GM19467 (cell line): ENCODE measurements at regions not wholly inside any gene's neighbourhood (a gene's known extent, or its start where the extent isn't known, plus 50 kb on each side); places are given as distances from the start of the nearest gene placed in this dataset.

ENCODE experiments used
- ATAC-seq: cut with Tn5 transposase; IDR thresholded peaks from one replicate; pipeline ENCODE4 v1.9.1; 2021; ENCODE audit warnings: mild to moderate bottlenecking, moderate library complexity; ENCODE audit not compliant: unreplicated experiment

DNA sequence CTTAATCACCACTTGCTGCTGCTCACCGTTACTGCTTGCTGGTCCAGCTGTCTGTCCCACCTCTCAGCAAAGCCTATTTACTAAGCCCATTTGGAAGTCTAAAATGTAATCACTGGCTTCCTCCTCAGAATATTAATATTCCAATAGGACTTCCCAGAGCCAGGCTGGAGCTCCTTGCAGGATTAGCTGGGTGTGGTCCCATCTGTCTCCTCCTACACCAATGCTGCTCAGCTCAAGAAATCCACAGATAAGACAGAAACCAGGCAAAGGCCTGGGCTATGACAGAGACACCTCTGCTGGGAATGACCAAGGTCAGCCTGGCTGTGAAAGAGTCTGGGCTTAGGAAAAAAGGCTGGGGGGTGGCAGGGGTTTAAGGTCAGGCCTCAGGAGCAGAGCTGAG lies 317.8 kb downstream of the BUD13 start:
- no peak for ATAC-seq

DNA sequence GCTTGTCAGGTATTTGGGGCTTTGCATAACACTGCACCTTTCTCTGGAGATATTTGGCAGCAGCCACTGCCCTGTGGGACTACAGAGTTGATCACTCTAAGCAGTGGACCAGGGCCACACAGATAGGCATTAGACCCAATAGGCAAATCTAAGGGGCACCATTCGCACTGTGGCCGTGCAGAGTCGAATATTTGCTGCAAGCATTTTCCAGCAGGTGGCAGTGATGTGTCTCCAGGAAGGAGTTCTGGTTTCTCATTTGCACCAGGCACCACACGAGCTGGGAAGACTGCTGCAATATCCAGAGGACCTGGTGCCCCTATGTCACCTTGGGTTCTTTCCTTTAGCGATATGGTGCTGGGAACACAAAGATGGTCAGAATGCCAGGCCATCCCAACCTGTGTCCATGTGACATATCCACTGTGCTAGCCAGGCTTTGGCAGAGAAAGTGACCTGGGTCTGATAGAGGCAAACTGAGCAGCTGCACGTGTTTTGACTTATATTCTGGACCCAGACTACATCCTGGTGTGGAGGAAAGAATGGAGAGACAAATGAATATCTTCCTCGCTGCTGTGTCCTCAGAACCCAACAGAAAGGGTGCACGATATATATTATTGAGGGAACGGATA lies 318.7 kb downstream of the BUD13 start:
- no peak for ATAC-seq

DNA sequence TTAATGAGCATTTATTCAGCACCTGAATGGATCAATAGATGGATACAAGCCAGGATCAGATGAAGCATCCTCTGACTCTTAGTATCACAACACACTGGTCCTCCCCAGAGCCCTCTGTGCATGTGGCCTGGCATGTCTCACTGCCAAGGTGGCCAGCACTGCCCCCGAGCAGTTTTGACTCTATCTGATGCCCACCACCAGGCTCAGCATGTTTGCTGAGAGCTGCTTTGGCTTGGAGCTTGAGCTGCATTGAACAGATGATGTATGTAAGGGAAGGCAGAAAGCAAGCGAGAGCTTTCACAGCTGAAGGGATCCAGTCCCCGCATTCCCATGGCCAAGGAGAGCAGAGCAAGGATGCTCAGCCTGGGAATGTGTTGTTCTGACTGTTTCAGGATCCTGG lies 320.3 kb downstream of the BUD13 start:
- ATAC-seq = no peak

DNA sequence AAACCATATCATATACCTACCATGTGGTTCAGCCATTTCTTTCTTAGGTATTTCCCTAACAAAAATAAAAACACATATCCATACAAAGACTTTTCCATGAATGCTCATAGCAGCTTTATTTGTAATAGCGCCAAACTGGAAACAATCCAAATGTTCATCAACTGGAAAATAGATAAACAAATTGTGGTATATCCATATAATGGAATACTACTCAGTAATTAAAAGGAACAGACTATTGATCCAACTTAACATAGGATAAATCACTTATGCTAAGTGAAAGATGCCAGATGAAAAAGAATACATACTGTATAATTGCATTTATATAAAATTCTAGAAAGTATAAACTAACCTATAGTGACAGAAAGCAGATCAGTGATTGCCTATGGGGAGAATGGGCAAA lies 323.3 kb downstream of the BUD13 start:
- no peak for ATAC-seq

DNA sequence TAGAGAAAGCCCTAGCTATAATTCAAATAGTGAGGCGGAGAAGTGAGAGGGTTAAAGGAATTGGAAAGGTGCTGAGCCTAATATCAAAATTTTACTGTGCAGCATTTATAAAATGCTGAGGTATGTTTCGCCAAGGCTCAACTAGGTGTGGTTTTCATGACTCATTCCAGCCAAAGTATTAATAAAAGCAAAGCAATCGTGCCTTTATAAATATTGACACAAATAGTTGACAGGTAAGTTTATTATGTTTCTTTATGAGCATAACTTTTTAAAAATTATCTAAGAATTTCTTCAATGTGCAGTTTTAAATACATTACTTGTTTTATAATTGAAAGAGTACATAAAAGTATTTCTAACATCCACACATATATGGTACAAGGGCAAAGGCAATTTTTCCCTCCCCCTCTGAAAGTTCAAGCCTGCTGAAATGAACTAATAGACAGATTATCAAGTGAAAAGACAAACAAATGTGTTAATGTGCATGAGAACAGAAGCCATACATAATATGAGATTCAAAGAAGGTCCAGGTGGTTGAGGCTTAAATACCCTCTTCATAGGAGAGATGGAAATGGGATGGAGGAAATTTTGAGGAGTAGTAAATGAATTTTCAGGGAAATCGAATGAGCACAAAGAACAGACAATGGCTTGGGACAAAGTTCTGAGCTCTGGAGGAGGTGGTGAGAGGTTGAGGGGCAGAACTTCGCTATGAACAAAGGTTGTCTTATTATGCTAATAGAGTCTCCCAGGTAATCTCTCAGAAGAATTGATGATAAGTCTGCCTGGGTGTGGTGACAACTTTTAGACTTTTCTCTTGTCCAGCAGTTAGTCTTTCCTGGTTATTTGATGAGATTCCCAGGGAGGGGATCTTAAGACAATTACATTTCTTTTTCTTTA lies 326.5 kb downstream of the BUD13 start:
- no peak for ATAC-seq

DNA sequence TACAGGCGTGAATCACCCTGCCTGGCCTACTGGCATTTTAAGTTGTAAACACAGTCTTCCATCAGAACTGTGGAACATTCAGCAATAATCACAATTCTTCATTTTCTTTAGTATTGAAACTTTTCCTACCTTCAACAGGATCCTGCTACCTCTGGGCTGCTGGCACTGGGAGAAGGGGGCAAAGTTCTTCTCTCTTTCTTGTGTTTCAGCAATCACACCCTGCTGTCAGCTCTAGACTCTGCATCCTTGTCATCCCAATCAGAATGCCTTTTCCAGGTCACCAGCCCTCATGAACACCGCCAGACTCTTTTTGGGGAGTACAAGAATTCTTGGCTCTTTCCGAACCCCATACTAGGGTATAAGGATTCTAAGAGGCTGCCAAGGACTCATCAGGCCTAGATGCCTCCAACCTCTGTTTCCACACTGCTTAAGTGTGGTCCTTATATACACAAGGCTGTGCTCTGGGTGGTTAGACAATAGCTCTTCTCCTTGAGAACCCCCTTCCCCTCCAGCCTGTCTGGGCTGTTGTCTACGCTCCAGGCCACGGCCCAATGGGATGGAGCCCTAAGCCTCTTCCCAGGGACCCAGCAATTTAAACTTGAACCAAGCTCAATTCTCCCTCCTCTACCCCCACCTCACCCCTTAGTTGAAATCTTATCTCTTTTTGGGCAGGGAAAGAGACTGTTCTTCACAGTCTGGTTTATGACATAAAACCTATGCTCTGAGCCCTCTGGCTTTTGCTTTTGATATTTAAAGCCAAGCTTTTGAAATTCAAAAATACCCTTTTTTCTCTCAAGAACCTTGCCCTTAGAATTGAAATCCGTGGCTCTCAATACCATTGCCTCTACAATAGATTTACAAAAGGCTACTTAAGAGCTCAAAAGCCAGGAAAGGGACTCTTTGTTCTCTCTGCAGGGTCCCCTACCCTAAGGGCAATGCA lies 327.4 kb downstream of the BUD13 start:
- ATAC-seq = no peak

DNA sequence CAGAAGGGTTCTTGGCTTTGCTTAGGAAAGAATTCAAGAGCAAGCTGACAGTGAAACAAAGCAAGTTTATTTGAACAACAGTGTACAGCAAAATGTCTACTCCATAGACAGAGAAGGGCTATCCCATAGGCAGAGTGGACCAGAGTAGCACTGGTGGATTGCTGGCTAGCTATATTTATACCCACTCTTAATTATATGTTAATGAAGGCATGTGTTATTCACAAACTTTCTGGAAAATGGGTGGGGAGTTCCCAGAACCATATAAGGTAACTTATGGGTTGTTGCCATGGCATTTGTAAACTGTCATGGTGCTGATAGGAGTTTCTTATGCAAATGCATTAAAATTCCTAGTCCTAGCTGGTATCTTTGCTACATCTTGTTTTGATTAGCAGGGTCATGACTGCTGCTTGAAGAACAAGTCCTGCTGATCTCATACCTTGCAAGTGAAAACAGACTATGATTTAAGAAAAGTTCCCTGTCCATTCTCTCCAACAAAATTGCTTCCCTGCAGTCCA lies 330.5 kb downstream of the BUD13 start:
- ATAC-seq = no peak

DNA sequence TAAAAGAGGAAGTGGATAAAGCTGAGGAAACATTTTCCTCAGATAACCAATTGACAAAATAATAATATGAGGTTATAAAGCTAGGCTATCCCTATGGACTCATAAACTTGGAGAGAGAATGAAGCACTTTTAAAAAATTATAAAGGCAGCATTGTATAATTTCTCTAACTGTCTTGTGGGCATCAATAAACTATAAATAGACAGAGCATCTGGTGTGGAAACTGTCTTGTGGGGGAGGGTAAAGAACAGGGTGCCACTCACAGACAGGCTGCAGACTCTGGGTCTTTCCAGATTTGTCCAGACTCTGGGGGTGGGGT lies 333.5 kb downstream of the BUD13 start:
- no peak for ATAC-seq

DNA sequence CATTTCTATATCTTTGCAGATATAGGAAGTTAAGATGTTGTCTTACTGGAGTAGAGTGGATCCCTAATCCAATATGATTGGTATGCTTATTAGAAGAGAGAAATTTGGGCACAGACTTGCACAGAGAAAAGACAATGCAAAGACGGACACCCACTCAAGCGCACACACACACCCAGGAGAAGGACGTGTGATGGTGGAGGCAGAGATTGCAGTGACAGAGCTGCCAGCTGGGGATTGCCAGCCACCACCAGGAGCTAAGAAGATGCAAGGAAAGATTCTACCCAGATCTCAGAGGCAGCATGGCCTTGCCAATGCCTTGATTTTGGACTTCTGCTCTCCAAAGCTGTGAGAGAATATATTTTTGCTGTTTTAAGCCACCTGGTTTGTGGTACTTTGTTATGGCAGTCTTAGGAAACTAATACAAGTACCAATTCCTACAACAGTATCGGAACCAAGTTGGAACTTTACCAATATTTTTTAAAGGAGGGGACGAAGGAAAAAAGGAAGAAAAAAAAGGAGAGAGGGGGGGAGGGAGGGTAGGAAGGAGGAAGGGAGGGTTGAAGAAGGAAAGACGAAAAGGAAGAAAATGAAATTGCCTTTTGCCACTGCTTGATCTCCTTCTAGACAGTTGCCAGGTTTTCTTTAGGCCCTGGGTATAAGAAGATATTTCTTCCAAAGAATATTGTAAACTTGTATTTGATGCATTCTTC lies 334.0 kb downstream of the BUD13 start:
- no peak for ATAC-seq

DNA sequence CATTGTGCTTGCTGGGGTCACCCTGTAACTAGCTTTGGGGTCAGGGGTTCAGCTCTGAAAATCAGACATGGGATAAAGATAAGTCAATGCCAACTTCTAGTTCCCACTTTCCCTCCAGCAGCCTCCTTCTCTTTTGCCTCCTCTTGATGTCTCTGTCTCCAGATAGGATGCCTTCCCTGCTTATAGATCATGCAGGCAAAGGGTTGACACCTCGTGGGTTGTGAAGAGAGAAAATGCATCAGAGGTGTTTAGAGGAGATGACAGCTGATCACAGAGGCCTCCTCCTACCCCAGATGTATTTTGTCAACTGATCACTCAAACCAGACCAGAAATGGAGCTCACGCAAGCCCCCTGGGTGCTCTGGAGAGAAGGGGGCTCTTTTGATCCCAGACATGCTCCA lies 337.8 kb downstream of the BUD13 start:
- ATAC-seq = no peak

DNA sequence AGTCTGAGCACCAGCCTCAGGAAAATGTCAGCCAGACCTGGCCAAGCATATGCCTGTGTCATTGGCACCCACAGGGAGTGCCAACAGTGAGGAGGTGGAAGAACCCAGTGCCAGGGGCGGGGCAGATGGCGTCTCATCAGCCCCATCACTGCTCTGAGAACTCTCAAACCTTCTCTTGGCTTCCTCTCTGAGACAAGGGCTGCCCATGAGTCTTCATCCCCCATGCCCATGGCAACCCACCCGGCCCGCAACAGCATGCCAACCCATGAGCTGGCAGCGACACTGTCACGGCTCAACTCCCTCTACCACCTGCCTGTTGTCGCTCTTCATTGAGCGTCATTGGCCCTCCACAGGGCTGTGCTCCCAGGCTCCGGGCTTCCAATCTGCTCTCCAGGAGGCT lies 340.5 kb downstream of the BUD13 start:
- no peak for ATAC-seq

DNA sequence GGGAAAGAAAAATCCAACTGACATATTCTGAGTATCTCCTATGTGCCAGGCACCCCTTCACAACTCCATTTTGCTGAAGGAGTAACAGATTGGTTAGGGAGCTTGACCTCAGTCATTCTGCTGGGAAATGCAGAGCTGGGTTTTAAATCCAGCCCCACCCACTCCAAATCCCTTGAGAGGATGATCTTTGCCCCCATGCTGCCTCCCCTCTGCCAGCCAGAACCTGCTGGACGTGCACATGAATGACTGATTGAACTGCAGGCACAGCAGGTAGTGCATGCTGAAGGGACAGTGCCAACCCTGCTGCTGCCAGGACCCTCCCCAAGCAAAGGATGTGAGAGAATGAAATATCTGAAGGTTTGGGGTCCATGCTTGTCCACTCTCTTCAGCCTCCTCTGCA lies 340.9 kb downstream of the BUD13 start:
- ATAC-seq = no peak

DNA sequence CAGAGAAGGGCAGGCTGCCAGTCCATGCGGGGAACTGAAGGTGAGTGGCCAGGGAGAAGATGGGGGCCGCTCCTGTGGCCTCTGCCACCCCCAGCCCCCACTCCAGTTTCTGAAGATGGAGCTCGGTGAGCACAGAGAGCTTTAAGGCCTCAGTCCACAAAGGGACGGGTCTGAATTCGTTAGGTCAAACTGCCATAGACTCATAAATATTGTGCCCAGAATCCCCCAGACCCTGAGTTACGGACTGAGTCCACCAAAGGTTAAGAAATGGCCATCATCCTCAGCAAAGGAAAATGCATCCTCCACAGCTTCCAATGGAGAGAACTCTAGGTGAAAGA lies 344.2 kb downstream of the BUD13 start:
- no peak for ATAC-seq

DNA sequence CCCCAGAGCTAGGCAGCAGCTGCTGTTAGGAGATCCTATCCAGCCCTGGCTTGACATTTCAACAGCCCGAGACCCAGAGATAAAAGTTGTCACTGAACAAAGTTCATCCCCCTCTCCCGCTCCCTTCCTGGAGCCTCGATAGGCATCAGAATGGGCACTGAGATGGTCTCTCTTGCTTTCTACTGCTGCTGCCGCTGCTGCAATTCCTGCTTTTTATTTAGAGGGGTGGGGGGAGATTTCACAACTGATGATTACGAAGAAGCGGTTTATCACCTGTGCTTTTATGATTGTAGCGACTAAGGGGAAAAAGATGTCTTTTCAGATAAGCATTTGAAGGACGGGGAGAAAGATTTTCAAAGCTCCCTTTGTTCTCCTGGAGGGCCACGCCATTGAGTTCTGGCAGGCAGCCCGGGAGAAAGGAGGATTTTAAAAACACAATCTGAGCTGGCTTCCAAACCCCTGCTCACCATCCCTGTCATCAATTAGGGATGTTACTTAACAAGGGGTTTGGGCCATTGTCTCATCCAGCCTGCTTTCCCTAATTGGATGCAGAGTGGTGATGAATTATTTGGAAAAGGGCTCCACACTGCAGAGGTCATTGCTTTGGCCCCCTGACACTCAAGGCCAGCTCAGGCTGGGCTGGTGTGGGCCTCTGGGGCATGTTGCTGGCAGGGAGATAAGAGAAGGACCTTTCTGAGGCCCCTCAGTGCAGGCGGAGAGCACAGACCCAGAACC lies 344.7 kb downstream of the BUD13 start:
- ATAC-seq = no peak

DNA sequence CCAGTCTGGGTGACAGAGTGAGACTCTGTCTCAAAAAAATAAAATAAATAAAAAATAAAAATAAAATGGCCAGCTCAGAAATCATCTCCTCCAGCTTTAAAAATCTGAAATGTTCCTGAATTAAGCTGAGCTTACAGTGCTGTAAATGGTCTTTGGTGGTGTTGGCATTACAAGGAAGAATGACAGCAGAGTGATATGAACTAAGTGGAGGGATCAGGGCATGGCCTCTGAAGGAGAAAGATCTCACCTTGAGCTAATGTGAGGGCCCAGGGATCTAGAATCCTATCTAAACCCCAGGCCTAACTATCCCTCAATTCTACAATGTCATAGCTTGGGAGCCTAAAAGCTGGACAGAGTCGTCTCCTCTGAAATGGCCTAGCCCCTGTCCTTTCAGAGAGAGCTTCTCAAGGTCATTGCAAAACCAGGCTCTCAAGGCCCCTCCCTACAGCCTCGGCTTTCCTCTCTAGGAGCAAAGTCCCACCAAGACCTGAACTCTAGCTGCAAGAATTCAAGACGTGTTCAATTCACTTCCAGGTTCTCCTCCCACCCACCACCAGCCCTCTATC lies 345.4 kb downstream of the BUD13 start:
- no peak for ATAC-seq

DNA sequence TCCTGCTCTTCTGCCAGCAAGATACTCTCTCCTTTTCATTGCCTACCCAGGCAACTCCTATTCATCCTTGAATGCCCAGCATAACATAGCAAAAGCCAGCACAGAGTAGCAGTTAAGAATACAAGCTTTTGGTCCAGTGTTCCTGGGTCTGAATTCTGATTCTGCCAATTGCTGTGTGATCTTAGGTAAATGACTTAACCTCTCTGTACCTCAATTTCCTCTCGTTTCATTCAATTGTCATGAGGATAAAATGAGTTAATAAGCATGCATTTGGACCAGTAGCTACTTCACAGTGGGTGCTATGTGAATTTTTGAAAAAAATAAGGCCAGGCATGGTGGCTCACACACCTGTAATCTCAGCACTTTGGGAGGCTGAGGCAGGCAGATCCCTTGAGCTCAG lies 346.0 kb downstream of the BUD13 start:
- ATAC-seq = no peak

DNA sequence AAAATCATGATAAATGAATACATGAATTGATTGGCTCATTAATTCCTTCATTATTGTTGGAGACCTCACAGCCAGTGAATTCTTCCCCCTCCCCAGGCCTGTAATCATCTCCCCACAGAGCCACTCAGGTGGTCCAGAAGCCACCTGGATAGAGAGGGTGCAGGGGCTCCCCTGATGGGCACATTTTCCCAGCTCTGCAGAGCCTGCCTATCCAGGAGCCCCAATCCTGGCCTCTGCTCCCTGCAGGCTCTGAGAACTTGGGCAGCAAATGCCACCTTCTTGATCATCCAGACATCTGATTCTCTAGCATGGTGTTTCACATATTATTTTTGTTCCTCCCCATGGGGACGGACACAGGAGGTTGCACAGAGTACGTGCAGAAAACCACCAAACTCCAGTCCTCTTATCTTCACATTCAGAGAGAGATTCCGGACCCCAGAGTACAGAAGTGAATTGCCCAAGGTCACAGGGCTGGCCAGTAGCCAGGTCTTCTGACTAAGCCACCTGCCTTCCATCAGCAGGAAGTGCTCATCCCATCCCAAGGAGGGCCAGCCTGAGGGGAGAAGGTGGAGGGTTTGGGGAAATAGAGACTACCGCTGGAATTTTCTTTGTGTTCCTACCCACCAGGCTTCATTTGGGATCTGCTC lies 348.0 kb downstream of the BUD13 start:
- no peak for ATAC-seq

DNA sequence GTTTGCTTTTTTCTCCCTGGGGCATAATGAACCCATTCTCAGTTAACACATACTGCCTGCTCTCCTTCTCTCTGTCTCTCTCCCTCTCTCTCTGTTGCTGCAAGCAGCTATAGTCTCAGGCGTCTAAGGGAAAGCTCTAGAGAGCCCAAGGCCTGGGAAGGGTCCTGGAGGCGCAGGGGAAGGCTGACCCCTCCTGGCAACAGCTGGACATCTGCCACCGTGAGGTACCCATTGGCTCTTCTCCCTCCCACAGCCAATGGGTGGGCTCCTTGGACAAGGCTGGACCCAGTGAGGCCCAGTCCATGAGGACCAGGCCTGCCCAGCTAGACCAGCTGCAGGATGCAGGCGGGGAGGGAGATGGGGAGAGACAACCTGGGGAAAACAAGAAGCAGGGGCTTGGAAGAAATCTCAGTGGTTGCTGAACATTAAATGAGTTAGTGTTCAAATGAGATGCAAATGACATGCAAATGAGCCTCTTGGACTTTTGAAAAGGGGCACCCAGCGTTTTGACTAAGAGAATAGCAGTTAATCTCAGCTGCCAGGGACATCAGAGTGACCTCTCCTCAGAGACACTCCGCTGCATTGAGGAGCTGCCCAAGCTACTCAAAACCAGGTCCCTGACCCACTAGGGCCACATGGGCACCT lies 349.7 kb downstream of the BUD13 start:
- ATAC-seq = no peak

DNA sequence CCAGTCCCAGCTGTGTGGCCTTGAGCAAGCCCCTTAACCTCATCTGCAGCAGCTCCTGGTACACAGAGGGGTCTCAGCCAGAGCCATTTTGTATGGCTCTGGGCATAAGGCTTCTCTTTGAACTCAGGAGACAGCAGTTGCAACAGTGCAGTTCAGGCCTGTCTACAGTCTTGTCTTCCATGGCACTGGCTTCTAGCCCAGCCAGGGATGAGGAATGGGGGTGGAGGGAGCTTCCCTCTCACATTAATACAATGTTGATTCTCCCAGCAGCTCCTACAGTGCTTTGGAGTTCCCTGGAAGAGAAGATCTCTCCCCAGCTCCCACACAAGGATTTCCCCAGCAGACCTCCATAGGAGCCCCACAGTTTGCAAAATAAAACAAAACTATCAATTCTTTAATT lies 350.2 kb downstream of the BUD13 start:
- ATAC-seq = no peak
